PC-3 (cell line): ENCODE measurements at regions not wholly inside any gene's neighbourhood (a gene's known extent, or its start where the extent isn't known, plus 50 kb on each side); places are given as distances from the start of the nearest gene placed in this dataset.

Experiments
- ATAC-seq: fragments of 200-7000 bp; cut with Tn5 transposase; 2 replicates; pipeline ENCODE4 v1.9.1; 2020; ENCODE audit warnings: mild to moderate bottlenecking, moderate library complexity
- BruUV-seq: library from RNA; stranded (reverse); fragments of 400-500 nt; replicated peaks from 2 replicates; lab custom pipeline; 2021; lab: Mats Ljungman, UMichigan
- CTCF ChIA-PET: fragments of 300-600 bp; sonication (Branson Sonifier 250); formaldehyde crosslinking; loops from one replicate; lab custom pipeline; 2022; ENCODE audit warnings: antibody characterized with exemption; lab: Charles Lee
- POLR2A ChIA-PET: fragments of 300-600 bp; sonication (Branson Sonifier 250); formaldehyde crosslinking; loops from one replicate; lab custom pipeline; 2022; ENCODE audit warnings: antibody characterized with exemption; ENCODE audit not compliant: unreplicated experiment; lab: Charles Lee
- DNase-seq: peaks from one replicate; pipeline ENCODE4 v3.0.0-alpha.2; 2015
- H2AFZ ChIP-seq: fragments of 300-600 bp; sonication (generic); 2 replicates; pipeline ENCODE4 v1.6.0; 2016; ENCODE audit warnings: antibody characterized with exemption, low read length
- H3F3A ChIP-seq: fragments of 300-600 bp; sonication (generic); one replicate; pipeline ENCODE4 v1.6.0; 2017; ENCODE audit warnings: antibody characterized with exemption, low read length, control low read depth, mild to moderate bottlenecking; ENCODE audit not compliant: unreplicated experiment
- H3K27ac ChIP-seq: fragments of 300-600 bp; sonication (generic); 2 replicates; pipeline ENCODE4 v1.5.1; 2016; ENCODE audit warnings: mild to moderate bottlenecking, low read length
- H3K27me3 ChIP-seq: fragments of 300-600 bp; sonication (generic); 2 replicates; pipeline ENCODE4 v1.6.1; 2016; ENCODE audit warnings: low read length, mixed read lengths
- H3K36me3 ChIP-seq: fragments of 300-600 bp; sonication (generic); 2 replicates; pipeline ENCODE4 v1.6.1; 2016; ENCODE audit warnings: low read depth, mixed run types, low read length, mixed read lengths
- H3K4me1 ChIP-seq: fragments of 300-600 bp; sonication (generic); 2 replicates; pipeline ENCODE4 v1.5.1; 2016; ENCODE audit warnings: low read length; ENCODE audit not compliant: insufficient read depth
- H3K4me2 ChIP-seq: fragments of 300-600 bp; sonication (generic); 2 replicates; pipeline ENCODE4 v1.6.0; 2016; ENCODE audit warnings: low read length
- H3K4me3 ChIP-seq: fragments of 300-600 bp; sonication (generic); 2 replicates; pipeline ENCODE4 v1.5.1; 2016; ENCODE audit warnings: mild to moderate bottlenecking, low read length, mixed read lengths
- H3K79me2 ChIP-seq: fragments of 300-600 bp; sonication (generic); 2 replicates; pipeline ENCODE4 v1.6.1; 2017; ENCODE audit warnings: low read length, mixed read lengths
- H3K9ac ChIP-seq: fragments of 300-600 bp; sonication (generic); 2 replicates; pipeline ENCODE4 v1.6.0; 2016; ENCODE audit warnings: mild to moderate bottlenecking, low read length
- H3K9me2 ChIP-seq: fragments of 300-600 bp; sonication (generic); replicated peaks from 2 replicates; pipeline ENCODE4 v1.6.1; 2016; ENCODE audit warnings: mixed run types, low read length, mixed read lengths
- H3K9me3 ChIP-seq: fragments of 300-600 bp; sonication (generic); 2 replicates; pipeline ENCODE4 v1.6.1; 2016; ENCODE audit warnings: low read length, mixed read lengths
- H4K20me1 ChIP-seq: fragments of 300-600 bp; sonication (generic); 2 replicates; pipeline ENCODE4 v1.6.1; 2016; ENCODE audit warnings: low read length, mixed read lengths
- EZH2 ChIP-seq: fragments of 300-600 bp; sonication (generic); IDR thresholded peaks from one replicate; pipeline ENCODE4 v1.6.1; 2017; ENCODE audit warnings: antibody characterized with exemption, mild to moderate bottlenecking, low read length; ENCODE audit not compliant: unreplicated experiment
- EZH2phosphoT487 ChIP-seq: fragments of 300-600 bp; sonication (generic); IDR thresholded peaks from 2 replicates; pipeline ENCODE4 v1.6.1; 2018; ENCODE audit warnings: mild to moderate bottlenecking, antibody characterized with exemption, low read length, borderline replicate concordance
- intact Hi-C: fragments of 100-400 bp; cut with micrococcal nuclease; formaldehyde crosslinking; loops from 2 replicates; pipeline ENCODE4 v1.9.0; 2023
- TF ChIP-seq, protein P1 (sequence below): fragments of 300-600 bp; sonication (generic); conservative IDR thresholded peaks from 2 replicates; pipeline ENCODE4 v1.5.1; 2017; ENCODE audit warnings: antibody characterized with exemption, low read depth, mild to moderate bottlenecking, low read length

DNA sequence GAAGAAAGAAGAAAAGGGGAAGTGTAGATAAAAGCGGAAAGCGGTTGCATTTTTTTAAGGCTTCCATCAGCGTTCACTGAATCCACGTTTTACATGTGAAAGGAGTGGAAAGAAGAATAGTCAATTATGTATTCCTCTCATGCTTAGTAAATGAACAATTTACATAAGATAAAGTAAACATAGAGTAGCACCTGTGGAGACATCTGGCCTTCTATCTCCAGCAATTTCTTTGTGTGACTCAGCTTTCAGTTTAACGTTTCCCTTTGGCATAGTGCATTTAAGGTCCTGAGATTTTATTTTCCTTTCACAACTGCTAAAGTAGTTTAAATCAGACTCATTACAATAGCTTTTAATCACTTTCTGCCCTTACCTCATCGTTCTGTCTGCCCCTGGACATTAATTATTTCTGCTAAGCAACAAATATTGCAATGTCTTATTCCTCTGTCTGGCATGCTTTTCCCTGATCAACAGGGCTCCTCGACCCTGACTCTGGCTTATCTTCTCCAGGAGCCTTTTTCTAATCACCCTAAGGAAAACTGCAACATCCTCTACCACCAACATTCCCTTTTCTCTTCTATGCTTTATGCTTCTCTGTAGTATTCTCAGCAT, 383.5 kb upstream of the VWC2 start:
- intact Hi-C loops = no loop called here

DNA sequence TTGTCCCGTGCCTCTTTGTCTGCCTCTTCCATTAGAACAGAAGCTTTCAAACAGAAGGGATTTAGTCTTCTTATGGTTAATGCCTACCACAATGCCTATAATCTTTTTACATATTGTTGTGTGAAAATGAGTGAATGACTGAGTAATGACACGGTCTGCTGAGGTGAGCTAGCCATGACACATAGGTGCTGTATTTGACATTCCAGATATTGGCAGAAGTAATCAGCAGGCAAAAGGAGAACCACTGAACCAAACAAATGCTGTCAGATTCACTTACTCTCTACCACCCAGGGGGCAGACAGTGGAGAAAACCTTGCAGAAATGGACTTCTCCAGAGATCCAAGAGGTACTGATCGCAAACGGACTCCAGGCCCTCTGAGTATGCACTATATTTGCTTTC, 377.2 kb upstream of the VWC2 start:
- H3K36me3 ChIP-seq = no peaks in the 10 kb centered on the region

More for the DNA sequence above, 383.5 kb upstream of the VWC2 start:
- no peaks in the 10 kb centered on the region for H3K9me3 ChIP-seq
- ChIA-PET CTCF (no interaction called here), POLR2A (interaction anchor here (0.6 kb wide), 1 partner anchor 208 kb away, joined by 9 read pairs; no protein-coding TSS in a partner anchor)
- no peak overlapping the region for H3K27ac ChIP-seq
- H3K4me2 ChIP-seq = no peak overlapping the region
- H2AFZ ChIP-seq = no peak overlapping the region
- no peaks in the 10 kb centered on the region for H3K36me3 ChIP-seq
- no peaks in the 10 kb centered on the region for H3K9me2 ChIP-seq
- DNase-seq (no peak), ATAC-seq (no peak)
- H3K9ac ChIP-seq = no peak overlapping the region
- H3K27me3 ChIP-seq = no peaks in the 10 kb centered on the region
- no peaks in the 10 kb centered on the region for H3K4me1 ChIP-seq
- H3K79me2 ChIP-seq = no peaks in the 10 kb centered on the region
- no TSS peak for BruUV-seq
- no peaks in the 10 kb centered on the region for H3F3A ChIP-seq
- no peak overlapping the region for H3K4me3 ChIP-seq
- H4K20me1 ChIP-seq = no peaks in the 10 kb centered on the region
- TF ChIP-seq EZH2 (no peak), EZH2phosphoT487 (no peak)
- TF ChIP-seq, protein P1, sequence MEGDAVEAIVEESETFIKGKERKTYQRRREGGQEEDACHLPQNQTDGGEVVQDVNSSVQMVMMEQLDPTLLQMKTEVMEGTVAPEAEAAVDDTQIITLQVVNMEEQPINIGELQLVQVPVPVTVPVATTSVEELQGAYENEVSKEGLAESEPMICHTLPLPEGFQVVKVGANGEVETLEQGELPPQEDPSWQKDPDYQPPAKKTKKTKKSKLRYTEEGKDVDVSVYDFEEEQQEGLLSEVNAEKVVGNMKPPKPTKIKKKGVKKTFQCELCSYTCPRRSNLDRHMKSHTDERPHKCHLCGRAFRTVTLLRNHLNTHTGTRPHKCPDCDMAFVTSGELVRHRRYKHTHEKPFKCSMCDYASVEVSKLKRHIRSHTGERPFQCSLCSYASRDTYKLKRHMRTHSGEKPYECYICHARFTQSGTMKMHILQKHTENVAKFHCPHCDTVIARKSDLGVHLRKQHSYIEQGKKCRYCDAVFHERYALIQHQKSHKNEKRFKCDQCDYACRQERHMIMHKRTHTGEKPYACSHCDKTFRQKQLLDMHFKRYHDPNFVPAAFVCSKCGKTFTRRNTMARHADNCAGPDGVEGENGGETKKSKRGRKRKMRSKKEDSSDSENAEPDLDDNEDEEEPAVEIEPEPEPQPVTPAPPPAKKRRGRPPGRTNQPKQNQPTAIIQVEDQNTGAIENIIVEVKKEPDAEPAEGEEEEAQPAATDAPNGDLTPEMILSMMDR = no peak

More for the DNA sequence above, 377.2 kb upstream of the VWC2 start:
- ATAC-seq (peak; percentile 62), DNase-seq (peak; percentile 82)
- Histone ChIP-seq H2AFZ (peak overlapping the region; percentile 46; the same call in 1 of the 2 replicates), H3K9me2 (no peaks in the 10 kb centered on the region), H3K4me3 (peak overlapping the region; percentile 52), H3K27ac (peak overlapping the region; percentile 85), H3K4me2 (peak overlapping the region; percentile 90), H3K79me2 (no peaks in the 10 kb centered on the region), H3F3A (no peaks in the 10 kb centered on the region), H4K20me1 (no peaks in the 10 kb centered on the region), H3K27me3 (no peaks in the 10 kb centered on the region), H3K9me3 (no peaks in the 10 kb centered on the region), H3K4me1 (peaks cover 51% of the 10 kb centered on the region), H3K9ac (peak overlapping the region; percentile 45; the same call in 1 of the 2 replicates)
- TF ChIP-seq EZH2phosphoT487 (no peak), EZH2 (no peak)
- TF ChIP-seq, protein P1 = no peak
- ChIA-PET CTCF (no interaction called here), POLR2A (no interaction called here)
- no TSS peak for BruUV-seq
- intact Hi-C loops = no loop called here
